ENCODE measurements at regions not wholly inside any gene's neighbourhood (a gene's known extent, or its start where the extent isn't known, plus 50 kb on each side); places are given as distances from the start of the nearest gene placed in this dataset.
A peak's percentile ranks its signal among the peaks of the same experiment; 100 is the strongest.

DNA sequence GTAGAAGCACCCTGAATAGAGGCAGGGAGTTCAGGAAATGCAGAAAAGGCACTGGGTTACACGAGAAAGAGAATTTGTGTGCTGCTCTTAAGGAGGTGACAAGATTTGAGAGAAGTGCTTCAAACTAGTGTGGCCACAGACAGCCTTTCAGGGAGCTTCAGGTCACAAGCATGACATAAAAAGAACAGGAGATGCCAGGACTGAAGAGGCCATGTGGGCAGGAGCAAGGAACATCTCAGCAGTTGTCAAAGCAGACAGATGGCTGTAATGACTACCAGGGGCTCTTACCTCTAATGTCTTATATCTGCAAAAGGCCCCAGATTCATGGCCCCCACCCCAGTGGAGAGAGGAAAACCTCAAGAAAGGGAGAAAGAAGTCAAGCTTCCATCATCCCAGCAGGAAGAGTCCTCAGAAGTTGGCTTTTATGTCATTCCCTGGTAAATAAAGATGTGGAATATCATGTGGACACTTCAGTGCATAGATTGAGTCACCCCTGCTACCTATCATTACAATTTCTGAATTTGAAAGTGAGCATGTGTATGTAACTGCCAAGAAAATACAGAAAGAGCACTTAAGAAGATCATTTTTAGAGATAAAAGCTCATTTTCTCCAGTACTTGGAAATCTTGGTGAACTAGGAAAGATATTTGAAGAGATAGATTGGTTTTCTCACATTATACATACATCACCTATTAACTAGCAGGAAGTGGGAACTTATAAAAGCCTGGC, 214.4 kb upstream of the RORB start:
- no peaks in the 10 kb centered on the region for H3K9me2 ChIP-seq (ENCODE audit: low read depth, low read length)
- H4K20me1 ChIP-seq (ENCODE audit: insufficient read depth, low read length) = no peaks in the 10 kb centered on the region
- H2AFZ ChIP-seq (ENCODE audit: low read length) = 0 out of 2 replicates have a peak overlapping the region, but pooled peaks have one; percentile 3
- H3K9ac ChIP-seq (ENCODE audit: low read length) = peak overlapping the region; percentile 34; the same call in 1 of the 2 replicates
- H3K27ac ChIP-seq (ENCODE audit: low read depth, low read length, poor library complexity, severe bottlenecking) = peak overlapping the region; percentile 93
- H3K27me3 ChIP-seq (ENCODE audit: insufficient read depth, low read length) = no peaks in the 10 kb centered on the region
- H3F3A ChIP-seq (ENCODE audit: insufficient read depth, low read length) = no peaks in the 10 kb centered on the region; the same call in 1 of the 2 replicates
- peak overlapping the region; percentile 2; the same call in 1 of the 2 replicates for H3K4me2 ChIP-seq (ENCODE audit: low read length)
- no peaks in the 10 kb centered on the region for H3K79me2 ChIP-seq (ENCODE audit: insufficient read depth, low read length)
- no peaks in the 10 kb centered on the region for H3K9me3 ChIP-seq (ENCODE audit: low read length)
- H3K4me3 ChIP-seq (ENCODE audit: low read depth, low read length, poor library complexity, severe bottlenecking) = no peak overlapping the region
- no peaks in the 10 kb centered on the region for H3K36me3 ChIP-seq (ENCODE audit: insufficient read depth, low read length)
- peaks cover 64% of the 10 kb centered on the region for H3K4me1 ChIP-seq (ENCODE audit: insufficient read depth, low read length, severe bottlenecking)
- TF ChIP-seq EZH2 (IDR thresholded peaks at IDR 0.05; ENCODE audit: borderline replicate concordance, low read length) = no peak
- TF ChIP-seq, protein P1, sequence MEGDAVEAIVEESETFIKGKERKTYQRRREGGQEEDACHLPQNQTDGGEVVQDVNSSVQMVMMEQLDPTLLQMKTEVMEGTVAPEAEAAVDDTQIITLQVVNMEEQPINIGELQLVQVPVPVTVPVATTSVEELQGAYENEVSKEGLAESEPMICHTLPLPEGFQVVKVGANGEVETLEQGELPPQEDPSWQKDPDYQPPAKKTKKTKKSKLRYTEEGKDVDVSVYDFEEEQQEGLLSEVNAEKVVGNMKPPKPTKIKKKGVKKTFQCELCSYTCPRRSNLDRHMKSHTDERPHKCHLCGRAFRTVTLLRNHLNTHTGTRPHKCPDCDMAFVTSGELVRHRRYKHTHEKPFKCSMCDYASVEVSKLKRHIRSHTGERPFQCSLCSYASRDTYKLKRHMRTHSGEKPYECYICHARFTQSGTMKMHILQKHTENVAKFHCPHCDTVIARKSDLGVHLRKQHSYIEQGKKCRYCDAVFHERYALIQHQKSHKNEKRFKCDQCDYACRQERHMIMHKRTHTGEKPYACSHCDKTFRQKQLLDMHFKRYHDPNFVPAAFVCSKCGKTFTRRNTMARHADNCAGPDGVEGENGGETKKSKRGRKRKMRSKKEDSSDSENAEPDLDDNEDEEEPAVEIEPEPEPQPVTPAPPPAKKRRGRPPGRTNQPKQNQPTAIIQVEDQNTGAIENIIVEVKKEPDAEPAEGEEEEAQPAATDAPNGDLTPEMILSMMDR (IDR thresholded peaks at IDR 0.05; ENCODE audit: low read length) = no peak

DNA sequence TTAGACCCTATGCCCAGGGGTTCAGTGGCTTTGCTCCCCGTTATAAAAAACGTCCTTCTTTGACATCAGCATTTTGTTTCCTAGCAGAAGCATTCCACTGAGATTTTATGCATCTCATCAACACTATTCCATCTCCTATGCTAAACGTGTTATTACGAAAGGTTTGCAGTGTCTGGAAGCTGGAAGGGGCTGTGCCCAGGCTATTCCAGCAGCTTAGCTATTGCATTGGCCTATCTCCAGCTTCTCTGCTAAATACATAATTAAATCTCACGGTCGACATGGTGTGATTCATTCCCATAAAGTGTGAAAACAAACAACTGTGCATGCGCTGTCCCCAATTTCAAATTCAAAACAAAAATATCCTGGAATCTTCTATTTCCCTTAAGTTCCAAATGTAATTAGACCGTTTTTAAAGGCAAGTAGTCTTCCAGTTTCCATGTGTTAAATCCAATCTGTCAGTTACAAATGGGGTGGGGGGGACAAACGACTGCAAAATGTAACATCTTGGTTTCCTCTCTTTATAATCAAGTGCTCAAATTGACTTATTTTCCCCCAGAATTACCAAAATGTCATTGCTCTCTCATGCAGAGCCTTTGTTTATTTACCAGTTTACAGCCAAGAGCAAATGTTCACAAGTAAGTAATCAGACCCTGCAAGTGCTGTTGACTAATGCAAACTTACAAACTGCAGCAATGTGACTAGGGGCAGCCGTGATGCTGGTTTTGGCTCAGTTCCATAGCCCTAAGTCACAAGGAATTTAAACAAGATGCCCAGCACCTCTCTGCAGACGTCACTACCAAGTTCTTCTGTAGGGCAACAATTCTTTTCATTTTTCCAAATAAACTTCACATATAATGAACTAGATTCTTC, 212.3 kb upstream of the RORB start:
- peaks cover 66% of the 10 kb centered on the region for H3K4me1 ChIP-seq (ENCODE audit: insufficient read depth, low read length, severe bottlenecking)
- no peaks in the 10 kb centered on the region for H3K27me3 ChIP-seq (ENCODE audit: insufficient read depth, low read length)
- H3K27ac ChIP-seq (ENCODE audit: low read depth, low read length, poor library complexity, severe bottlenecking) = peak overlapping the region; percentile 71
- no peak overlapping the region; the same call in 1 of the 2 replicates for H3K9ac ChIP-seq (ENCODE audit: low read length)
- H3K4me2 ChIP-seq (ENCODE audit: low read length) = peak overlapping the region; percentile 25; the same call in 1 of the 2 replicates
- H3K79me2 ChIP-seq (ENCODE audit: insufficient read depth, low read length) = no peaks in the 10 kb centered on the region
- no peaks in the 10 kb centered on the region for H3K9me3 ChIP-seq (ENCODE audit: low read length)
- no peaks in the 10 kb centered on the region for H3K9me2 ChIP-seq (ENCODE audit: low read depth, low read length)
- H3K4me3 ChIP-seq (ENCODE audit: low read depth, low read length, poor library complexity, severe bottlenecking) = no peak overlapping the region
- H3K36me3 ChIP-seq (ENCODE audit: insufficient read depth, low read length) = no peaks in the 10 kb centered on the region
- H2AFZ ChIP-seq (ENCODE audit: low read length) = peak overlapping the region; percentile 7; the same call in 1 of the 2 replicates
- H3F3A ChIP-seq (ENCODE audit: insufficient read depth, low read length) = no peaks in the 10 kb centered on the region; the same call in 1 of the 2 replicates
- H4K20me1 ChIP-seq (ENCODE audit: insufficient read depth, low read length) = no peaks in the 10 kb centered on the region
- TF ChIP-seq, protein P1 (IDR thresholded peaks at IDR 0.05; ENCODE audit: low read length) = no peak
- TF ChIP-seq EZH2 (IDR thresholded peaks at IDR 0.05; ENCODE audit: borderline replicate concordance, low read length) = no peak

DNA sequence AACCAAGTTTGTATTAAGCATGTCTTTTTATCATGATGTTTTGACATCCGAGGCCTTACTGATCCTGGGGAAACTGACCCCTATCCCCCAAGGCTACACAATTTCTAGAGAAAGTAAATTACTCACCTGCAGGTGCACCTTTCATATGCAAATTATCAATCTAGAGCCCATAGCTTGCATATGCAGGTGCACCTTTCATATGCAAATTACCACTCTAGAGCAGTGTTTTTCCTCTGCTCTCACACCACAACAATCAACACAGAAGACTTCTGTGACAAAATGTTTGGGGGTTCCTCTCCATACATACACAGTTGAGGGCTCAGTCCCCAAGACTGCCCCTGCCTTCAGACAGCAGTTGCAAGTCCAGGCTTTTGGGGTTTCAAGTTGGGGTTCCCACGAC, 203.7 kb upstream of the RORB start:
- Histone ChIP-seq H4K20me1 (ENCODE audit: insufficient read depth, low read length) (no peaks in the 10 kb centered on the region), H3K4me1 (ENCODE audit: insufficient read depth, low read length, severe bottlenecking) (peaks cover 22% of the 10 kb centered on the region), H3K79me2 (ENCODE audit: insufficient read depth, low read length) (no peaks in the 10 kb centered on the region), H3K9me3 (ENCODE audit: low read length) (no peaks in the 10 kb centered on the region), H2AFZ (ENCODE audit: low read length) (no peak overlapping the region), H3K27me3 (ENCODE audit: insufficient read depth, low read length) (no peaks in the 10 kb centered on the region), H3K9ac (ENCODE audit: low read length) (no peak overlapping the region), H3K36me3 (ENCODE audit: insufficient read depth, low read length) (no peaks in the 10 kb centered on the region), H3K9me2 (ENCODE audit: low read depth, low read length) (no peaks in the 10 kb centered on the region), H3K4me3 (ENCODE audit: low read depth, low read length, poor library complexity, severe bottlenecking) (no peak overlapping the region), H3K27ac (ENCODE audit: low read depth, low read length, poor library complexity, severe bottlenecking) (peak overlapping the region; percentile 19), H3F3A (ENCODE audit: insufficient read depth, low read length) (no peaks in the 10 kb centered on the region), H3K4me2 (ENCODE audit: low read length) (no peak overlapping the region)
- no peak for TF ChIP-seq EZH2 (IDR thresholded peaks at IDR 0.05; ENCODE audit: borderline replicate concordance, low read length)
- TF ChIP-seq, protein P1 (IDR thresholded peaks at IDR 0.05; ENCODE audit: low read length) = no peak
